Inferior parietal cortex (tissue), 1 donor: ENCODE measurements at regions not wholly inside any gene's neighbourhood (a gene's known extent, or its start where the extent isn't known, plus 50 kb on each side); places are given as distances from the start of the nearest gene placed in this dataset.

ENCODE experiments used
- DNase-seq: peaks from one replicate; pipeline ENCODE4 v3.0.0-alpha.2; 2016; ENCODE audit errors: extremely low spot score

DNA sequence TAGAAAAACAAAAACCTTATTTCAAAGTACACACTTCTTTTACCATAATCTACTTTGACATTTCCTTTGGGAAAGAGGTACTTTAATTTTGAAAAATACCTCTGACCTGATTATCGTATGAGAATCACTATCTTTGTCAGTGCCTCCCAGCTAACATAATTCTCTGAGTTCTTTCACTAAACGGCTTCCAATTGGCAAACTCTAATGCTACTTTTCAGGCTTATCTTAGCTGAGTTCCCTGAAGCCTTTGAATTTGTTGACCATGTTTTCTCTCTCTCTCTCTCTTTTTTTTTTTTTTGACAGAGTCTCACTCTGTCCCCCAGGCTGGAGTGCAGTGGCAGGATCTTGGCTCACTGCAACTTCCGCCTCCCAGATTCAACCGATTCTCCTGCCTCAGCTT, 312.8 kb downstream of the ZPLD1 start:
- DNase-seq, result no peak

- DNase-seq, result no peak
These were observed 313.8 kb downstream of the ZPLD1 start for GRCh38 chr3:102748646-102749045.

DNA sequence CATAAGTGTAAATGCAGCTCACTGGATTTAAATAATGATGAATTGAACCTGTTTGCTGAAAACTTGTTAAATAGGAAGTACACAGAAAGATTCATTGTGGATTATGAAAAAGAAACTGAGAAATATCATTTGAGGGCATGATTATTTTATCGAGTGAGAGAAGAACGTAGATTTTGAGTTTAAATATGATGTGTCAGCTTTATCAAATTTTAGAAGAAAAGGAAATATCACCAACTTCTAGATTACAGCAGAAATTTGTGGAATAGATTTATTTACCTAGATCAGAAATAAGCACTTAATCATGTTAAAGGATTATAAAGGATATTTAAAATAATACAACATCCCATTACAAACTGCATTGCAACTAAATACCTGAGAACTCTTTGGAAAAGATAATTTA, 315.5 kb downstream of the ZPLD1 start:
- no peak for DNase-seq

GRCh38 chr3:102753901-102754300, 319.1 kb downstream of the ZPLD1 start:
- no peak for DNase-seq

DNA sequence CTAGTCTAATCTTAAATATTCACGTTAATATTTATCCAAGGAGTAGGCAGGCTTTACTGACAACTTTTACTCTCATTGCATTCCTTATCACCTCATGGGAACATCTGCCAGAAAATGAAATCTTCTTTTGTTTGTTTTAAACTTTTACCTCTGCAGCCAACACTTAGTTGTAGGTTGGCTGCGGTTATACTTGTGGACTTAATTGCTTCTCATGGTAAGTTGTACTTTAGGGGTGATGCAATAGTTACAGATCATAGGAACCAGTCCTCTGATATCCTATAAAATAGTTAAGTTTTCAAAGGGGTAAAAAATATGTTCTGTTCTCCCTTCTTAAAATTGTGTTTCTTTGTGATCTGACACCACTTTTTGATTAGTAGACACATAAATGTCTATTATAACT, 321.9 kb downstream of the ZPLD1 start:
- DNase-seq, result no peak

GRCh38 chr3:102757950-102758349, 323.1 kb downstream of the ZPLD1 start:
- DNase-seq, result no peak

DNA sequence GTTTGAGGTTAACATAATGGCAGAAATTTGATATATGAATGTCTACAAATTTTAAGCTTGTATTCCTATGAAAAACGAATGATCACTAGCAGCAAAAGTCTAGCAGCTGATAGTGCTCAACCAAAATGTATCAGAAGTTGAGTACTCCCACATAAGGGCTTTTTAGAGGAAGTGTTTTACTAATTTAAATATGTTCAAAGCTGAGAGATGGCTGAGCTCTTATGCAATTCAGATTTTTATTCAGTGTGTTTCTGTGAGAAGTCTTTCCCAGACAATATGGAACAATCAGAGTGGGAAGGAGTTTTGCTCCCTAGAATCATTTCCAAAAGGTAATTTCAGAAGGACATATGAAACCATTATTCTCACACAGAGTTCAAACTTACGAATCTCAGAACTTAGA, 327.0 kb downstream of the ZPLD1 start:
- DNase-seq, result no peak

DNA sequence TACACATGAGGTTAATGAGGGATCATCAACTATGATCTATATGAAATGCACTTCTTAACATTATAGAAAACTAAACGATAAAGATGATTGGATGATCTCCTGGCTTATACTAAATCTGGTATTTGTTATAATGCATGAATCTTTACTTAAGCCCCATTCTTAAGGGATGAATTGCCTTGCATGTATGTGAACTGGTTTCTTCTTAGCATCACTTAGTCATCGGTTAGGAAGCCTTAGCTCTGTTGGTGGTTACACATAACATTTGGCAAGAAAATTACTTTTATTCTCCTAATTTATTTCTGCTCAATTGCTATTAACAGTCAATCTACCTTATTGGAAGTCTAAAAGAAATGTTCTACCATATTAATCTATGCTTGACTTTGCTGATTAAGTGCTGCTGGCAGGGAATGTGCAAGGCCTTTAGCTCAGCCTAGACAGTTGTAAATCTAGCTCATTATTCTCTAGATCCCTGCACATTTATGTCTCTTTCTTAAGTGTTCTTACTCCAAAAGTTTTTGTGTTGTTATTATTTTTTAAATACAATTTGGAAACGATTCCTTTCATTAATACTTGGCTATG, 356.0 kb downstream of the ZPLD1 start:
- no peak for DNase-seq

GRCh38 chr3:102791641-102792589, 357.1 kb downstream of the ZPLD1 start:
- DNase-seq, result no peak

- no peak for DNase-seq
These were observed 362.0 kb downstream of the ZPLD1 start for GRCh38 chr3:102796804-102797203.

GRCh38 chr3:102802819-102803420, 368.1 kb downstream of the ZPLD1 start:
- DNase-seq, result no peak

DNA sequence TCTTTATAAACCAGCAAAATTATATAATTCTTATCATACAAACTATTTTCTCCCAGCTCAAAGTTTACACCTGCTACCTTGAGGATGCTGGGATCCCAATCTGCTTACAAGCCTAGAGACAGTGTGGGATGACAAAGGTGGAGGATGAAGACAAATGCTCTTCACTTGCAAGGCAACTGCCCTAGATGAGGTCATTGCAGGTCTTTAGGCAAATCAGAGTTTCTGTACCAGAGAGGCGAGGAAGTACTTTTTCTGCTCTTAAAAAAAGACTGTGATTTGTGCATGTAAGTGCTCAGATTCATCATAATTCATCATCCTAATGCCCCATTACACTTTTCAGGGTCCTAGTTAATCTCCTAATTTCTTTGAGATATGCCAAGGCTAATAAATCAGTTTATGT, 376.1 kb downstream of the ZPLD1 start:
- DNase-seq, result no peak

GRCh38 chr3:102826636-102827035, 391.8 kb downstream of the ZPLD1 start:
- DNase-seq, result no peak

DNA sequence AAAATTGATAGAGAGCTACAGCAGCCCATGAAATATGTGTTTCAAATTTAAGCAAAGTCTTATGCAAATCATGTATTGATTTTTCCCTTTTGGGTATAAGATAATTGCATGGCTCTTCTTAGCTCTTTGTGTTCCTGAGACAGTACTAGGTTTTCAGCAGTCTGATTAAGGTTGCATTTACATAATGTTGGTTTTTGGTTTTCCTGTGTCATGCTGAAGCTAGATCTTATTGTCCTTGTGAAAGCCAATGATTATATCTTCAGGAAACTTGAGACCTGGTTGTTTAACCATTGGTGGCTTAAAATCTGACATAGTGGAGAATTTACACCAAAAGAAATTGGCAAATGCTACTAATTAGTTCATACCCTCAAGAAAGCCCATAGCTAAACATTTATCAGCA, 392.6 kb downstream of the ZPLD1 start:
- DNase-seq, result no peak

DNA sequence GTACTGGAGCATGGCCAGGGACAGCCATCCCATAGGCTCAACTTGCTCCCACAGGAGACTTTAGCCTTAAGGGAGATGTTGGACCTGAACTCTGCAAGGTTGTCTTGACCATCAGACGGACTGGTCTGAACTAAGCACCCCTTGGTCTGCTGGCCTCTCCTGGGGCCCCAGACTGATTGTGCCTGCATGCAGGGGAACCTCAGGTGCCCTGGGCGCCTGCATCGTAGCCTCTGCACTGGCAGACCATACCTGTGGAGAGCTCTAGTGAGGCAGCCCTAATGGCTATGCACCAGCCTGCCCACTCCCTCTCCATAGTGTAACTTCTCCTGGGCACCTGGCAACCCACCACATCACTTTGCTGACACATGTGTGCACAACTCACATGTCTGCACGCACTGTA, 395.6 kb downstream of the ZPLD1 start:
- DNase-seq, result no peak

DNA sequence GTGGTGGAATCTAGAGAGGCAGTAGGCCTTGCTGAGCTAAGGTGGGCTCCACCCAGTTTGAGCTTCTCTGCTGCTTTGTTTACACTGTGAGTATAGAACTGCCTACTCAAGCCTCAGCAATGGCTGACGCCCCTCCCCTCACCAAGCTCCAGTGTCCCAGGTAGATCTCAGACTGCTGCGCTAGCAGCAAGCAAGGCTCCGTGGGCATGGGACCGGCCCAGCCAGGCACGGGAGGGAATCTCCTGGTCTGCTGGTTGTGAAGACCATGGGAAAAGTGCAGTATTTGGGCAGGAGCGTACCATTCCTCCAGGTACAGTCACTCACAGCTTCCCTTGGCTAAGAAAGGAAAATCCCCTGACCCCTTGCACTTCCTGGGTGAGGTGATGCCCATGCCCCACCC, 407.1 kb downstream of the ZPLD1 start:
- DNase-seq, result no peak

DNA sequence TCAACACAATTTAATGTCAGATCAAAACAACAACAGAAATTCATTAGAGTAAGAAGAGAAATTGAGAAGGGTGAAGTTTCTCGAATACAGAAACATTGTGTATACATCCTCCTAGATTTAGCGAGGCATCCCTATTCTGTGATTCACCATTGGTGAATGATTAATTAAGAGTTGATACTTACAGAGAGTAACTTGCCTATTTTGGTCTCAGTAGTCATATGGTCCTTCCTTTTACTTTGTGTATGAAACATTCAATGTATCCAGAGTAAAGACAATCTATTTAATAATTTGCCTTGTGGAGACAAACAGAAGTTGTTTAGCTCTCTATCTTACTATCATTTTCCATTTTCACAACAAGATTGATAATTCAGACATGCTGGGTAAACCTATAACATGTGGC, 432.0 kb downstream of the ZPLD1 start:
- DNase-seq, result no peak

DNA sequence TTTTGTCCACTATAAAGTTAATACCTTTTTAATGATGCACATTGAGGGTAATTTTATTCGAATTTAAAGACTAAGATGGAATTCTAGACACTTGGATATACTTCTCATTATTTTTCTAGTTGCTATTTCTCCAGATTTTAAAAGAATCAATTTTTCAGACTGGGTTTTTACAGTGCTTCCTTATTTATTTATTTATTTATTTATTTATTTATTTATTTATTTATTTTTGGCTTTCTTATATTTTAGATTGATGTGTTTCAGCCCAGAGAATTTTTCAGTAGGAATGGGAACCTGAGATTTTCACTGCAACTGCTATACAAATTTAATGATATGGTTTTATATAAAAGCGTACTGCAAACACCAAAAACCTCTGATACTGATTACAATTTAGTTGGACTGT, 448.7 kb downstream of the ZPLD1 start:
- no peak for DNase-seq

DNA sequence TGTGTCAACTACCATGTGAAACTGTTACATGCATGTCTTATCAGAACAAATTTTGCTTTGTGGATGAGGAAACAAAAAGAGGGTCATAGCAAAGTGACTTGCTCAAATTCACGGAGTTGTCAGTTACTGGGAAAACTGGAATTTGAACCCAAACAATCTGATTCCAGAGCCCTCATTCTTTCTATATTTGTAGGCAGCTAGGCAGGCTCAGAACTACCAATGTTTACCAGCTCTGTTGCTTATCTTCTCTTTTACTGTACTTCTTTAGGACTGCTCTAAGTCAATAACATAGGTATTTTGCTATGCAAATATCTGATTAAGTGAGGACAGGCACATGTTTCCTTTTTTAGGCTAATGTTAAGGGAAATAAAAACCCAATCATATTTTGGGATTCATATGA, 450.5 kb downstream of the ZPLD1 start:
- no peak for DNase-seq

DNA sequence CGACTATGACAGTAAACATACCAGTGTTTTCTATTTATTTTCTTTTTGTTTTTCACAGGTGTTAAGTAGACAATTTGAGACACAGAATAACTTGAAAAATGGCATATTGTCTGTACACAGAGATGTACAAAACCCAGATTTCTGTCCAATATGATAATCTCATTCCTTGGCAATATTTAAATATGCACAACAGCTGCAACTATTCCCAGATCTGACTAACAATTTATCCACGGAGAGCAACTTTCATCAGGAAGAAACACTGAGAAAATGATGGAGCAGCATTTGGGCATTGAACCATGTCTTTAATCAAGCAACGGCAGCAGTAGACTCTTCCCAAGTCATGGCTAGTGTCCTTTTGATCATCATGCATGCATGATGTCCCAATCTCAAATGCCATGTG, 452.6 kb downstream of the ZPLD1 start:
- no peak for DNase-seq

GRCh38 chr3:102896851-102897621, 462.2 kb downstream of the ZPLD1 start:
- DNase-seq, result no peak

- no peak for DNase-seq
These were observed 469.8 kb downstream of the ZPLD1 start for GRCh38 chr3:102904629-102905028.
